ENCODE measurements at regions not wholly inside any gene's neighbourhood (a gene's known extent, or its start where the extent isn't known, plus 50 kb on each side); places are given as distances from the start of the nearest gene placed in this dataset.

- no peak for DNase-seq (ENCODE audit: low spot score)
- in situ Hi-C loops (cut with MboI; ENCODE audit: low pct_unique_long_range_greater_than_20kb, low sequenced_read_pairs, unreplicated experiment): no loop called here
- no peak for TF ChIP-seq CTCF (IDR thresholded peaks at IDR 0.05; ENCODE audit: extremely low read depth, insufficient read depth, missing control alignments)
Measured at GRCh38 chr5:34576891-34577666, 79.0 kb upstream of the RAI14 start.

- no peak for DNase-seq (ENCODE audit: low spot score)
- in situ Hi-C loops (cut with MboI; ENCODE audit: low pct_unique_long_range_greater_than_20kb, low sequenced_read_pairs, unreplicated experiment): no loop called here
- no peak for TF ChIP-seq CTCF (IDR thresholded peaks at IDR 0.05; ENCODE audit: extremely low read depth, insufficient read depth, missing control alignments)
Measured at GRCh38 chr5:34578962-34579361, 77.2 kb upstream of the RAI14 start.

- in situ Hi-C loops (cut with MboI; ENCODE audit: low pct_unique_long_range_greater_than_20kb, low sequenced_read_pairs, unreplicated experiment): no loop called here
- no peak for DNase-seq (ENCODE audit: low spot score)
- TF ChIP-seq CTCF (IDR thresholded peaks at IDR 0.05; ENCODE audit: extremely low read depth, insufficient read depth, missing control alignments): no peak
Measured at GRCh38 chr5:34580983-34581382, 75.1 kb upstream of the RAI14 start.

GRCh38 chr5:34582371-34582770 lies 73.8 kb upstream of the RAI14 start:
- no peak for TF ChIP-seq CTCF (IDR thresholded peaks at IDR 0.05; ENCODE audit: extremely low read depth, insufficient read depth, missing control alignments)
- DNase-seq (ENCODE audit: low spot score): no peak
- in situ Hi-C loops (cut with MboI; ENCODE audit: low pct_unique_long_range_greater_than_20kb, low sequenced_read_pairs, unreplicated experiment): no loop called here

GRCh38 chr5:34583167-34583566 lies 73.0 kb upstream of the RAI14 start:
- in situ Hi-C loops (cut with MboI; ENCODE audit: low pct_unique_long_range_greater_than_20kb, low sequenced_read_pairs, unreplicated experiment): no loop called here
- no peak for DNase-seq (ENCODE audit: low spot score)
- no peak for TF ChIP-seq CTCF (IDR thresholded peaks at IDR 0.05; ENCODE audit: extremely low read depth, insufficient read depth, missing control alignments)

GRCh38 chr5:34584165-34584564 lies 72.0 kb upstream of the RAI14 start:
- in situ Hi-C loops (cut with MboI; ENCODE audit: low pct_unique_long_range_greater_than_20kb, low sequenced_read_pairs, unreplicated experiment): no loop called here
- DNase-seq (ENCODE audit: low spot score): no peak
- TF ChIP-seq CTCF (IDR thresholded peaks at IDR 0.05; ENCODE audit: extremely low read depth, insufficient read depth, missing control alignments): no peak
